ENCODE measurements at regions not wholly inside any gene's neighbourhood (a gene's known extent, or its start where the extent isn't known, plus 50 kb on each side); places are given as distances from the start of the nearest gene placed in this dataset.

DNA sequence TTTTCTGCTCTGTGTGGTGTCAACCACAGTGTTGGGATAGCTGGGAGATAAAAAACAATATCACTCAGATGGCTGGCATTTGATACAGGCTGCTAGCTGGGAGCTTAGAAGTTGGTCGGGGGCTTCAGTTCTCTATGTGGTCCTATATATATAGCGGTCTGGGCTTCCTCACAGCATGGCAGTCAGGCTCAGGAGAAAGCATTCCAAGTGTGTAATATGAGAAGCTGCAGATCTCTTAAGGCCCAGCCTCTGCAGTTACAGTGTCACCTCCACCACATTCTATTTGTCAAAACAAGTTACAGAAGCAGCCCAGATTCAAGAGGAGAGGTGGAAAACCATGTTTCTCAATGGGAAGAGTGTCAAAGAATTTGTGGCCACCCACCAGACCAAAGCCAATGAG is 108.1 kb upstream of the NIPBL start:
- no CpG with 5 or more reads among the region's 2 CpGs for WGBS (ENCODE audit: insufficient coverage)
- ATAC-seq (ENCODE audit: low read depth), result no peak
- no peaks in the 10 kb centered on the region for H3K36me3 ChIP-seq (replicated peaks in 1 of 2; ENCODE audit: control extremely low read depth in 1 of 2, control insufficient read depth in 1 of 2, extremely low read depth in 1 of 2, insufficient read depth in 2 of 2, low read length in 1 of 2)
- intact Hi-C loops (cut with micrococcal nuclease), result no loop called here
- peaks cover 0 to 4% (median 0%) of the 10 kb centered on the region in 4 experiments for H3K27me3 ChIP-seq (replicated peaks in 1 of 4; ENCODE audit: control extremely low read depth in 1 of 4, control insufficient read depth in 3 of 4, insufficient read depth in 4 of 4, low read length in 3 of 4)
- TF ChIP-seq, protein P1, sequence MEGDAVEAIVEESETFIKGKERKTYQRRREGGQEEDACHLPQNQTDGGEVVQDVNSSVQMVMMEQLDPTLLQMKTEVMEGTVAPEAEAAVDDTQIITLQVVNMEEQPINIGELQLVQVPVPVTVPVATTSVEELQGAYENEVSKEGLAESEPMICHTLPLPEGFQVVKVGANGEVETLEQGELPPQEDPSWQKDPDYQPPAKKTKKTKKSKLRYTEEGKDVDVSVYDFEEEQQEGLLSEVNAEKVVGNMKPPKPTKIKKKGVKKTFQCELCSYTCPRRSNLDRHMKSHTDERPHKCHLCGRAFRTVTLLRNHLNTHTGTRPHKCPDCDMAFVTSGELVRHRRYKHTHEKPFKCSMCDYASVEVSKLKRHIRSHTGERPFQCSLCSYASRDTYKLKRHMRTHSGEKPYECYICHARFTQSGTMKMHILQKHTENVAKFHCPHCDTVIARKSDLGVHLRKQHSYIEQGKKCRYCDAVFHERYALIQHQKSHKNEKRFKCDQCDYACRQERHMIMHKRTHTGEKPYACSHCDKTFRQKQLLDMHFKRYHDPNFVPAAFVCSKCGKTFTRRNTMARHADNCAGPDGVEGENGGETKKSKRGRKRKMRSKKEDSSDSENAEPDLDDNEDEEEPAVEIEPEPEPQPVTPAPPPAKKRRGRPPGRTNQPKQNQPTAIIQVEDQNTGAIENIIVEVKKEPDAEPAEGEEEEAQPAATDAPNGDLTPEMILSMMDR (IDR thresholded peaks at IDR 0.05), result no peak
- TF ChIP-seq EZH2 (IDR thresholded peaks at IDR 0.05; ENCODE audit: borderline replicate concordance, insufficient read depth, low read depth, low read length, poor library complexity, severe bottlenecking), result no peak
- no peak overlapping the region for H2AFZ ChIP-seq (ENCODE audit: insufficient read depth, low read depth, low read length, poor library complexity, severe bottlenecking)
- H3K27ac ChIP-seq (ENCODE audit: low read length in 2 of 2), result no peak overlapping the region
- no peaks in the 10 kb centered on the region for H4K20me1 ChIP-seq (ENCODE audit: control insufficient read depth, insufficient read depth, low read length, poor library complexity, severe bottlenecking)
- H3K9me3 ChIP-seq (ENCODE audit: control extremely low read depth in 1 of 3, control insufficient read depth in 2 of 3, insufficient read depth in 1 of 3, low read length in 2 of 3), result no peaks in the 10 kb centered on the region
- ChIA-PET CTCF (no interaction called here), POLR2A (no interaction called here)
- no peak overlapping the region for H3K4me3 Mint-ChIP-seq
- no peaks in the 10 kb centered on the region for H3K79me2 ChIP-seq (ENCODE audit: control insufficient read depth, insufficient read depth, low read length)
- H3K4me3 ChIP-seq (ENCODE audit: control extremely low read depth in 1 of 5, extremely low read depth in 1 of 5, insufficient read depth in 1 of 5, low read depth in 2 of 5, low read length in 4 of 5), result no peak overlapping the region
- H3K27me3 Mint-ChIP-seq, result peaks cover 28% of the 10 kb centered on the region
- H3K4me2 ChIP-seq (replicated peaks; ENCODE audit: low read depth, low read length, poor library complexity, severe bottlenecking), result no peak overlapping the region
- no peak overlapping the region for H3K9ac ChIP-seq (ENCODE audit: low read length)
- H3K4me1 ChIP-seq (ENCODE audit: control insufficient read depth in 2 of 2, insufficient read depth in 2 of 2, low read length in 2 of 2), result no peaks in the 10 kb centered on the region
- no peak overlapping the region for H3K27ac Mint-ChIP-seq
- H3K4me1 Mint-ChIP-seq, result no peaks in the 10 kb centered on the region
- DNase-seq, result no peak
- peaks cover 2% of the 10 kb centered on the region for H3K9me3 Mint-ChIP-seq (ENCODE audit: insufficient read depth)

DNA sequence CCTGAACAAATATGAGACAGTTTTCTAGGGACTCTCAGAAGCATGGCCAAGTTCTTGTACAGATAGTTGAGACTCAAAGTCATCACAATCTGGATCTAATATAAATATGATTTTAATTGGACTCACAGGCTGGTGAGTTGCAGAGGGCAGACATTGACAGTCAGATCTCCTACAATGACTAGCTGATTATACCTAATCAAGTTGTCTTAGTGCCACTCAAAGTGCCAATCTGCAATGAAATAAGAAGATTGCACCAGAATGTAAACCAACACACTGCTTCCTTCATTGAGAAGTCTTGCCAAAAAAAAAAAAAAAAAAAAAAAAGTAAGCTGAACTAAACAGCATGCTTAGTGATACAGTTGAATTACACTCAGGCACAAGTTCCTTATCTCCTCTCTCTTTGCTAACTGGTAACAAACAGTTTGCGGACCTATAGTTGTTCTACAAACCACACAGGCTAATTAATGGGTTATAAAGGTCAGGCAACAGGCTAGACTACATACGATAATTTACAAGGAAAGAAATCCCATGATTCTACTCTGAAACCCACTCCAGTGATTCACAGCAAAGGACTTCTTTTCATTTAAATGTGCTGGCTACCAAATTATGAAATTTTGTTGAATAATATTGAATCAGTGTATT is 107.3 kb upstream of the NIPBL start:
- no peak overlapping the region for H3K4me3 Mint-ChIP-seq
- peaks cover 2% of the 10 kb centered on the region for H3K9me3 Mint-ChIP-seq (ENCODE audit: insufficient read depth)
- no peak overlapping the region for H3K27ac ChIP-seq (ENCODE audit: low read length in 2 of 2)
- peaks cover 27% of the 10 kb centered on the region for H3K27me3 Mint-ChIP-seq
- intact Hi-C loops (cut with micrococcal nuclease), result no loop called here
- no peak overlapping the region for H3K4me3 ChIP-seq (ENCODE audit: control extremely low read depth in 1 of 5, extremely low read depth in 1 of 5, insufficient read depth in 1 of 5, low read depth in 2 of 5, low read length in 4 of 5)
- H2AFZ ChIP-seq (ENCODE audit: insufficient read depth, low read depth, low read length, poor library complexity, severe bottlenecking), result no peak overlapping the region
- H3K9ac ChIP-seq (ENCODE audit: low read length), result no peak overlapping the region
- H3K79me2 ChIP-seq (ENCODE audit: control insufficient read depth, insufficient read depth, low read length), result no peaks in the 10 kb centered on the region
- no peak for DNase-seq
- no peaks in the 10 kb centered on the region for H3K4me1 Mint-ChIP-seq
- peaks cover 0 to 4% (median 0%) of the 10 kb centered on the region in 4 experiments for H3K27me3 ChIP-seq (replicated peaks in 1 of 4; ENCODE audit: control extremely low read depth in 1 of 4, control insufficient read depth in 3 of 4, insufficient read depth in 4 of 4, low read length in 3 of 4)
- CTCF ChIA-PET, result no interaction called here
- WGBS (ENCODE audit: insufficient coverage), result no CpG with 5 or more reads among the region's 2 CpGs
- ATAC-seq (ENCODE audit: low read depth), result no peak
- H3K4me2 ChIP-seq (replicated peaks; ENCODE audit: low read depth, low read length, poor library complexity, severe bottlenecking), result no peak overlapping the region
- no peaks in the 10 kb centered on the region for H3K36me3 ChIP-seq (replicated peaks in 1 of 2; ENCODE audit: control extremely low read depth in 1 of 2, control insufficient read depth in 1 of 2, extremely low read depth in 1 of 2, insufficient read depth in 2 of 2, low read length in 1 of 2)
- H3K9me3 ChIP-seq (ENCODE audit: control extremely low read depth in 1 of 3, control insufficient read depth in 2 of 3, insufficient read depth in 1 of 3, low read length in 2 of 3), result no peaks in the 10 kb centered on the region
- H3K27ac Mint-ChIP-seq, result no peak overlapping the region
- TF ChIP-seq EZH2 (IDR thresholded peaks at IDR 0.05; ENCODE audit: borderline replicate concordance, insufficient read depth, low read depth, low read length, poor library complexity, severe bottlenecking), result no peak
- TF ChIP-seq, protein P1 (IDR thresholded peaks at IDR 0.05), result no peak
- H4K20me1 ChIP-seq (ENCODE audit: control insufficient read depth, insufficient read depth, low read length, poor library complexity, severe bottlenecking), result no peaks in the 10 kb centered on the region
- POLR2A ChIA-PET, result no interaction called here
- H3K4me1 ChIP-seq (ENCODE audit: control insufficient read depth in 2 of 2, insufficient read depth in 2 of 2, low read length in 2 of 2), result no peaks in the 10 kb centered on the region

All from B cell (primary cell).